ENCODE measurements at regions not wholly inside any gene's neighbourhood (a gene's known extent, or its start where the extent isn't known, plus 50 kb on each side); places are given as distances from the start of the nearest gene placed in this dataset.

GRCh38 chr2:14684516-14684915, 52.0 kb downstream of the LRATD1 start:
- Histone ChIP-seq H3K4me1 (ENCODE audit: control insufficient read depth in 1 of 2, insufficient read depth in 2 of 2, low read length in 2 of 2) (no peaks in the 10 kb centered on the region), H3K4me2 (replicated peaks; ENCODE audit: extremely low read depth, low read length, poor library complexity, severe bottlenecking) (no peak overlapping the region), H3K9ac (ENCODE audit: insufficient read depth, low read length, poor library complexity, severe bottlenecking) (no peak overlapping the region), H3K9me3 (replicated peaks in 1 of 2; ENCODE audit: control insufficient read depth in 1 of 2, insufficient read depth in 1 of 2, low read length in 2 of 2) (no peaks in the 10 kb centered on the region), H2AFZ (ENCODE audit: insufficient read depth, low read depth, low read length, poor library complexity, severe bottlenecking) (no peak overlapping the region), H3K36me3 (replicated peaks in 1 of 2; ENCODE audit: control insufficient read depth in 1 of 2, insufficient read depth in 2 of 2, low read length in 2 of 2) (no peaks in the 10 kb centered on the region), H3K27me3 (ENCODE audit: control insufficient read depth in 2 of 2, insufficient read depth in 2 of 2, low read length in 2 of 2) (no peaks in the 10 kb centered on the region), H3K4me3 (replicated peaks in 1 of 3; ENCODE audit: low read depth in 2 of 3, low read length in 3 of 3) (no peak overlapping the region), H4K20me1 (ENCODE audit: insufficient read depth, low read length) (no peaks in the 10 kb centered on the region), H3K79me2 (ENCODE audit: insufficient read depth, low read length) (no peaks in the 10 kb centered on the region), H3K27ac (ENCODE audit: low read depth in 1 of 2, low read length in 2 of 2) (no peak overlapping the region)
- Mint-ChIP-seq H3K4me1 (no peaks in the 10 kb centered on the region), H3K27me3 (ENCODE audit: low read depth in 3 of 3) (no peaks in the 10 kb centered on the region), H3K27ac (no peak overlapping the region), H3K36me3 (no peaks in the 10 kb centered on the region), H3K9me3 (peaks cover 0 to 3% (median 0%) of the 10 kb centered on the region in 7 donors), H3K4me3 (no peak overlapping the region)
- 93% methylated on average over 3 of the region's 3 CpGs for WGBS (ENCODE audit: insufficient coverage)
- TF ChIP-seq CTCF (IDR thresholded peaks at IDR 0.05): no peak
- DNase-seq: no peak
- intact Hi-C loops (cut with micrococcal nuclease): no loop called here

GRCh38 chr2:14690926-14691325, 58.4 kb downstream of the LRATD1 start:
- Histone ChIP-seq H3K4me1 (ENCODE audit: control insufficient read depth in 1 of 2, insufficient read depth in 2 of 2, low read length in 2 of 2) (no peaks in the 10 kb centered on the region), H3K4me2 (replicated peaks; ENCODE audit: extremely low read depth, low read length, poor library complexity, severe bottlenecking) (no peak overlapping the region), H3K9ac (ENCODE audit: insufficient read depth, low read length, poor library complexity, severe bottlenecking) (no peak overlapping the region), H4K20me1 (ENCODE audit: insufficient read depth, low read length) (no peaks in the 10 kb centered on the region), H3K9me3 (replicated peaks in 1 of 2; ENCODE audit: control insufficient read depth in 1 of 2, insufficient read depth in 1 of 2, low read length in 2 of 2) (peaks cover 0 to 5% of the 10 kb centered on the region in 2 donors), H3K27ac (ENCODE audit: low read depth in 1 of 2, low read length in 2 of 2) (no peak overlapping the region), H3K36me3 (replicated peaks in 1 of 2; ENCODE audit: control insufficient read depth in 1 of 2, insufficient read depth in 2 of 2, low read length in 2 of 2) (no peaks in the 10 kb centered on the region), H3K4me3 (replicated peaks in 1 of 3; ENCODE audit: low read depth in 2 of 3, low read length in 3 of 3) (no peak overlapping the region), H3K79me2 (ENCODE audit: insufficient read depth, low read length) (no peaks in the 10 kb centered on the region), H3K27me3 (ENCODE audit: control insufficient read depth in 2 of 2, insufficient read depth in 2 of 2, low read length in 2 of 2) (no peaks in the 10 kb centered on the region), H2AFZ (ENCODE audit: insufficient read depth, low read depth, low read length, poor library complexity, severe bottlenecking) (no peak overlapping the region)
- no CpG with 5 or more reads among the region's 4 CpGs for WGBS (ENCODE audit: insufficient coverage)
- H3K9me3 Mint-ChIP-seq: peaks cover 0 to 7% (median 7%) of the 10 kb centered on the region in 7 donors
- H3K4me1 Mint-ChIP-seq: no peaks in the 10 kb centered on the region
- intact Hi-C loops (cut with micrococcal nuclease): no loop called here
- no peak for TF ChIP-seq CTCF (IDR thresholded peaks at IDR 0.05)
- H3K4me3 Mint-ChIP-seq: no peak overlapping the region
- no peak overlapping the region for H3K27ac Mint-ChIP-seq
- DNase-seq: no peak
- H3K36me3 Mint-ChIP-seq: no peaks in the 10 kb centered on the region
- H3K27me3 Mint-ChIP-seq (ENCODE audit: low read depth in 3 of 3): no peaks in the 10 kb centered on the region
